SK-N-MC (cell line): ENCODE measurements at regions not wholly inside any gene's neighbourhood (a gene's known extent, or its start where the extent isn't known, plus 50 kb on each side); places are given as distances from the start of the nearest gene placed in this dataset.

Experiments
- DNase-seq: peaks from one replicate; pipeline ENCODE4 v3.0.0-alpha.2; 2011; ENCODE audit warnings: low read depth, low spot score
- H3K27ac ChIP-seq: fragments of 200-600 bp; sonication (generic); 2 replicates; pipeline ENCODE4 v1.5.1; 2016; ENCODE audit warnings: mixed run types
- H3K36me3 ChIP-seq: fragments of 200-600 bp; sonication (generic); 2 replicates; pipeline ENCODE4 v1.6.1; 2017; ENCODE audit warnings: antibody characterized with exemption, low read length, mixed read lengths; ENCODE audit not compliant: insufficient read depth
- H3K4me3 ChIP-seq: fragments of 200-600 bp; sonication (generic); 2 replicates; pipeline ENCODE4 v1.5.1; 2016
- H3K9ac ChIP-seq: fragments of 200-600 bp; sonication (generic); 2 replicates; pipeline ENCODE4 v1.8.0; 2017; ENCODE audit warnings: mixed run types, mixed read lengths; ENCODE audit not compliant: insufficient read length
- H3K9me3 ChIP-seq: fragments of 200-600 bp; sonication (generic); 2 replicates; pipeline ENCODE4 v1.6.1; 2017; ENCODE audit warnings: low read depth, mild to moderate bottlenecking, antibody characterized with exemption, low read length, moderate library complexity, mixed read lengths
- EZH2 ChIP-seq: fragments of 200-600 bp; sonication (generic); IDR thresholded peaks from one replicate; pipeline ENCODE4 v1.6.1; 2017; ENCODE audit warnings: antibody characterized with exemption
- FOXP2 ChIP-seq: optimal IDR thresholded peaks from 2 replicates; pipeline ENCODE3; 2011; ENCODE audit warnings: mild to moderate bottlenecking, moderate library complexity; ENCODE audit not compliant: insufficient read depth; ENCODE audit errors: extremely low read length, control extremely low read depth
- POLR2AphosphoS5 ChIP-seq: IDR thresholded peaks from 2 replicates; pipeline ENCODE4 v1.6.1; 2012; ENCODE audit warnings: mild to moderate bottlenecking, low read depth, low read length, borderline replicate concordance

DNA sequence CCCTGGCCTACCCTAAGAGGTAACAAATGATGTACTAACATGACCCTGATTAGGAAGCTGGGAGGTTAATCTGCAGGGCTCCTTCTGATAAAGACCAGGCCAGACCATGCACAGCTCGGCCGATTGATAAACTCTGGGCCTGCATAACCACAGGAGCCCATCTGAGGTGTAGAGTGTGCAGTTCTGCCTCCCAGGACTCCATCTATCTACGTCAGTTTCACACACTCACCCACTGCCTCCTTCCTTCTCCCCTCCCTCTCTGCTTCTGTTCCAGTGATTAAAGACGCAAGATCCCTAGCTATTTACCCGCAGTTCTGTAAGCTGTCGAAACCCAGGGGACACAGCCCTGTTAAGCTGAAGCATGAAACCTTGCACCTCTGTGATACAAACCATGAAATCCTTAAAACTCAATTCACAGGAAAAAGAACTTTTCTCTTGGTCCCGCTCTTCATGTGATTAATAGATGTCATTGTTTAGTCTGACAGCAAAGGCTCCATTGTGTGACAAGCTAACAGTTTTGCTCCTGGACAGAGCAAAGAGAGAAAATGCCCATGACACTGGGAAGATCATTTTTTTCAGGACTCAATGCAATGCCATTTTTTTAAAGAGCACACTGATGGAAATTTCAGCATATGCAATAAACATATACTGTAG, 470.6 kb downstream of the MAFB start:
- Histone ChIP-seq H3K36me3 (no peaks in the 10 kb centered on the region), H3K27ac (no peak overlapping the region), H3K9me3 (no peaks in the 10 kb centered on the region), H3K9ac (no peak overlapping the region), H3K4me3 (no peak overlapping the region)
- no peak for DNase-seq
- TF ChIP-seq FOXP2 (no peak), EZH2 (no peak), POLR2AphosphoS5 (no peak)

DNA sequence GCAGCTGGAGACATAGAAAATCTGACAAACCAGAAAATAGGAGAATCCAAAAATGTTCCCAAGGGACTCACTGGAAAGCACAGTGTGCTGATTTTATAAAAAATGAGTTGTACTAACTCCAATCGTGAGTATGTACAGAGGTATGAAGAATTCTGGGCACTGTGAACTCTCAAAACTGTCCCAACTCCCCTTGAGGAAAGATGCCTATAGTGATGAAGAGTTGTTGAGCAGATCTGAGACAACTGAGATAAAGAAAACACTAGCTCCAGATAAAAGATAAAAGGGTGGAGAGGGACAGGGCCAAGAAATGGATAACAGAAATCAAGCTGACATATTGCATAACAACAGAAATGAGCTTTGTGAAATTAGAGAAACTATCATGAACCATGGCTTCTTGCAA, 481.4 kb downstream of the MAFB start:
- Histone ChIP-seq H3K36me3 (no peaks in the 10 kb centered on the region), H3K27ac (no peak overlapping the region), H3K9ac (no peak overlapping the region), H3K9me3 (no peaks in the 10 kb centered on the region), H3K4me3 (no peak overlapping the region)
- DNase-seq = no peak
- TF ChIP-seq EZH2 = no peak
- TF ChIP-seq POLR2AphosphoS5 = no peak
- TF ChIP-seq FOXP2 = no peak

DNA sequence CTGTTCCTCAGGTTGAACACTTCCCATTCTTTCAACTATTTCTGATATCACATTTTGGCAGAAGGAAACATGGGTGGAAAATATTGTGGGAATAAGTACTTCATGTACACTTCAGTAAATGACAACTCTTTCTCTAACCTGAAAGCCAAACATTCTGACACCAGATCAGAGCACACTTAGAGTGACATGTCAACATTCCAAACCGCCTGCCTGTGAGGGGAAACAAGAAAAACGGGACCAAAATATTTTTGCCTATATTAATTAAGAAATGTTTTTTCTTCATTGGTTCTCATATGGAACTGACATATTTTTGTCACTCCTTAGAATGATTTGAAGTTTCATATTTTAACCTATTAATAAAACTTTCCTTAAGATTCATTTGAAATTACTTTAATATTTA, 483.1 kb downstream of the MAFB start:
- Histone ChIP-seq H3K36me3 (no peaks in the 10 kb centered on the region), H3K9me3 (no peaks in the 10 kb centered on the region), H3K4me3 (no peak overlapping the region), H3K27ac (no peak overlapping the region), H3K9ac (no peak overlapping the region)
- DNase-seq = no peak
- TF ChIP-seq POLR2AphosphoS5 = no peak
- no peak for TF ChIP-seq FOXP2
- no peak for TF ChIP-seq EZH2

DNA sequence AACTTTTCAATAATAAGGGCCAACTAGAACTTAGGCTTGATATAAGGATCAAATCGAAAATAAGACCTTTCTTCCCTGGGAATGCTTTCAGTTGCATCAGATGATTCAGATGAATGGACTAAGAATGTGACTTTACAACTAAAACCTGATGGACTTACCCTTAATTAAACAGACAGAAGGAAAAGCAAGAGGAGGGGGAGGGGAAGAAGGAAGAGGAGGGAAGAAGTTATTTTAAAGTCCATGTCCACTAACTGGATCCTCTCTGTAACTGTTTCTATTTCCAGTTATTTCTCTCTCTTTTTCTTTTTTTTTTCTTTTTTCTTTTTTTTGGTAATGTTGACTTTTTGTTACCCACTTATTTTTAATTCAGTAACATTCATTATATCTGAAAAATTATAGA, 486.0 kb downstream of the MAFB start:
- Histone ChIP-seq H3K4me3 (no peak overlapping the region), H3K27ac (no peak overlapping the region), H3K36me3 (no peaks in the 10 kb centered on the region), H3K9me3 (no peaks in the 10 kb centered on the region), H3K9ac (no peak overlapping the region)
- TF ChIP-seq FOXP2 = no peak
- no peak for DNase-seq

DNA sequence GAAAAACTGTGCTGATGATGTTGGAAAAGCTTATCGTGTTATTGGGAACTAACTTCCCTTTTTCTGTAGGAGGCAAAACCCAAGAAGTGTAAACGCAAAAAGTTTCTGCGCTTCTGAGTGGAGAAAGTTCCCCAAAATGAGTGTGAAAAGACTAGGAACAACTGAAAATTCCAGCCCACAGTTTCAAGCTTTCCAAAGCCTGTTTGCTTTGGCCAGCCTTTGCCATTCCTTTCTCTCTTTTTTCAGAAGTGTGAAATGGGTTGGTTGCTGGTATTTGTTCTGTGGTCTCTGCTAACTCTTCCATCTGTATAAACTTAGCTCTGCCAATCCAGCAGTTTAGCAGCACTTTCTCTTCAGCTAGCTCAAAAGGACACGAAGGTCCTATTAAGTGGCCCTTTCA, 491.3 kb downstream of the MAFB start:
- TF ChIP-seq EZH2 (no peak), POLR2AphosphoS5 (no peak), FOXP2 (no peak)
- DNase-seq = no peak
- no peak overlapping the region for H3K9ac ChIP-seq
- H3K36me3 ChIP-seq = no peaks in the 10 kb centered on the region
- H3K27ac ChIP-seq = no peak overlapping the region
- H3K9me3 ChIP-seq = no peaks in the 10 kb centered on the region
- no peak overlapping the region for H3K4me3 ChIP-seq

DNA sequence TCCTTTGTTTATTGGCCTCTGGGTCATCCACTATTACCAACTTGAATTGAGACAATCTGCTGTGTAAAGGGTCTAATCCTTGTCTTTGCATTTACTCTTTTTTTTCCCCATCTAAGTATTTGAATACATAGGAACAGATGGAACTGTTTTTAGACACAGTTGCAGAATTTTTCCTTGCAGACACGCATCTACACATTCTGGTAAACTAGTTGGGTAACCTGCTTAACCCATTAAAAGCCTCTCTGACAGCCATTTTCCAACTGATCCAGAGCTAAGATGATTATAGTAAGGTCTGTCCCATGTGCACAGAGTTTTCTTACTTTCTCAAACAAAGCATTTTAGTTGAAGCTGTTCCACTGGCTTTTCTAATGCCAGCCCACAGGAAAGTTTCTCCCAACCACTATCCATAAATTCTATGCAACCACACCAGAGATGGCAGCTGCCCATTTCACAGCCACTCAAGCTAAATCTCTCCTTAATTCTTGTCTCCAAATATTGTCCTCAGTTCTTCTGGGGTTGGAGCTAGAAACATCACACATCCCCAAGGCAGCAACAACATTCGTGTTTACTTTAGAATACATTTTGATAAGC, 492.1 kb downstream of the MAFB start:
- DNase-seq = no peak
- no peaks in the 10 kb centered on the region for H3K9me3 ChIP-seq
- TF ChIP-seq FOXP2 (no peak), POLR2AphosphoS5 (no peak), EZH2 (no peak)
- H3K36me3 ChIP-seq = no peaks in the 10 kb centered on the region
- no peak overlapping the region for H3K27ac ChIP-seq
- no peak overlapping the region for H3K4me3 ChIP-seq
- H3K9ac ChIP-seq = no peak overlapping the region

DNA sequence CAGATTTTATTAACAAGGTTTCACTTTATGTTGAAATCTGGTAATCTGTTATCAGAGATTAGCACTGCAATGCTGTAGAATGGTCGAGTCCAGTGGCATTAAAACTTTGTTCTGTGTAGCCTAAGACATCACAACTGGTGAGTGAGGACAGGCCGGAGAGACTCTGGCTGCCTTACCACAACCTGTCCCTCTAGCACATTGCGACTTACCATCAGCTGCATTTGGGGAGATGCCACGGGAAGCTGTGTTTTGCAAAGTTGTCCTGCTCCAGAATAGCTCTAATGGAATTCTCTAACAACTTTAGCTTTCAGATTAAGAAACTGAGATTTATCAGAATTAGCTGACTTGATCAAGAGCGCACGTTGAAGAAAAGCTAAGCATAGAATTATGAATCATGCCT, 493.3 kb downstream of the MAFB start:
- H3K9ac ChIP-seq = no peak overlapping the region
- H3K4me3 ChIP-seq = no peak overlapping the region
- H3K9me3 ChIP-seq = no peaks in the 10 kb centered on the region
- H3K27ac ChIP-seq = no peak overlapping the region
- DNase-seq = no peak
- no peaks in the 10 kb centered on the region for H3K36me3 ChIP-seq
- no peak for TF ChIP-seq FOXP2
- no peak for TF ChIP-seq EZH2

DNA sequence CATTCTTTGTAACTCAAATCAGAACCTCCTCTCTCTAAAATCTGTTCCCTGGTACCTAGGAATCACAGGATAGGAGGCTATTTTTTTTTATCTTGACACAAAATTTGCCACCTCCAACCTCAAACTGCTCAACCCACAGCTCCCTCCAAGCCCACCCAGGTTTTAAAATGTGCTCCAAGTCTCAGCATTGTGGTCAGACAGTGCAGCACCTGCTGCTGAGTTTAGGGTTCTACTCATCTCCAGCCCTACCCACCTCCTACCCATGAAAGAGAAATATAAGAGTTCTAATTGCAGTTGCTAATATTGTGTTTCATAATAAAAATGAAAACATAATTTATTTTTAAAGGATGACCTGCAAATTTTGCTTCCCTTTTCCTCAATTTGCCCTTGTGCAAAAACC, 496.5 kb downstream of the MAFB start:
- no peak overlapping the region for H3K9ac ChIP-seq
- no peaks in the 10 kb centered on the region for H3K9me3 ChIP-seq
- no peak overlapping the region for H3K27ac ChIP-seq
- H3K4me3 ChIP-seq = no peak overlapping the region
- no peak for DNase-seq
- H3K36me3 ChIP-seq = no peaks in the 10 kb centered on the region
- no peak for TF ChIP-seq EZH2
- TF ChIP-seq POLR2AphosphoS5 = no peak
- no peak for TF ChIP-seq FOXP2

DNA sequence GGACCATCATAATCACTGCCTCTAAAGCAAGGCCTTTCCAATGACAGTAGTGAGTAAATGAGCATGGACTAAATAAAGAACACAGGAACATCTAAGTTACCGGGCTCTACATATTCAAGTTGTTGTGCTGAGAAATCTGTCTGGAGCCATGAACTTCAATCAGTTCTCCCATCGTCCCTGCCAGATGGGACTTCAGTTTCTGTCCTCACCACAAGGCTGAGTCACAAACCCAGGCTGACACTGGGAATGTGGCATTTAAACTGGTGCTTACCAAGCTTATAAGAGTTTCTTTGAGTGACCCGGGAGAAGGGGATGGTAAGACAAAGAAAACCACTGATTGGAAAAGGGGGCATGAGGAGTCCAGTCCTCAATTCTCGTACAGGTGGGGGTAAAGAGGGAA, 497.0 kb downstream of the MAFB start:
- Histone ChIP-seq H3K36me3 (no peaks in the 10 kb centered on the region), H3K27ac (no peak overlapping the region), H3K4me3 (no peak overlapping the region), H3K9me3 (no peaks in the 10 kb centered on the region), H3K9ac (no peak overlapping the region)
- DNase-seq = no peak
- TF ChIP-seq EZH2 (no peak), POLR2AphosphoS5 (no peak), FOXP2 (no peak)
